Kidney (tissue), 13 donors: ENCODE measurements at regions not wholly inside any gene's neighbourhood (a gene's known extent, or its start where the extent isn't known, plus 50 kb on each side); places are given as distances from the start of the nearest gene placed in this dataset.

Experiments
- DNase-seq, 5 donors: peaks; one replicate each; pipeline ENCODE4 v3.0.0-alpha.2; 2013 to 2020
- FAIRE-seq: peaks from 2 replicates; lab custom pipeline; 2012; peaks lifted over from hg19 to GRCh38; lab: Jason Lieb, UNC
- H3K27ac ChIP-seq, 2 donors: one replicate each; pipeline ENCODE4 v1.7.0; 2013; ENCODE audit warnings: low read depth in 2 of 2, low read length in 2 of 2, inconsistent platforms in 1 of 2
- H3K27me3 ChIP-seq: one replicate; pipeline ENCODE4 v1.7.1; 2013; ENCODE audit warnings: low read length, inconsistent platforms; ENCODE audit not compliant: control insufficient read depth, insufficient read depth
- H3K36me3 ChIP-seq, 3 donors: one replicate each; pipeline versions ENCODE4 v1.7.0 to v1.7.1; 2013; ENCODE audit warnings: low read length in 3 of 3, control low read depth in 1 of 3, inconsistent platforms in 1 of 3; ENCODE audit not compliant: insufficient read depth in 3 of 3, control insufficient read depth in 2 of 3
- H3K4me1 ChIP-seq, 3 donors: one replicate each; pipeline versions ENCODE4 v1.7.0 to v1.7.1; 2013; ENCODE audit warnings: low read length in 3 of 3, inconsistent platforms in 1 of 3, low read depth in 1 of 3; ENCODE audit not compliant: control insufficient read depth in 2 of 3, insufficient read depth in 2 of 3
- H3K4me3 ChIP-seq, 3 donors: one replicate each; pipeline versions ENCODE4 v1.7.0 to v1.8.1; 2013; ENCODE audit warnings: low read length in 3 of 3, control low read depth in 1 of 3, inconsistent platforms in 1 of 3
- H3K9ac ChIP-seq, 3 donors: one replicate each; pipeline versions ENCODE4 v1.7.0 to v1.7.1; 2013; ENCODE audit warnings: low read length in 3 of 3, control low read depth in 1 of 3, inconsistent platforms in 1 of 3
- H3K9me3 ChIP-seq, 3 donors: one replicate each; pipeline versions ENCODE4 v1.7.0 to v1.7.1; 2013; ENCODE audit warnings: low read length in 3 of 3, control low read depth in 1 of 3, inconsistent platforms in 1 of 3; ENCODE audit not compliant: control insufficient read depth in 2 of 3, insufficient read depth in 1 of 3
- CTCF ChIP-seq: IDR thresholded peaks from 3 replicates; pipeline ENCODE4 v1.5.1; 2012; ENCODE audit warnings: mild to moderate bottlenecking, moderate library complexity, borderline replicate concordance; ENCODE audit not compliant: insufficient read depth; ENCODE audit errors: extremely low read depth
- intact Hi-C: fragments of 100-400 bp; cut with DNase I; formaldehyde crosslinking; loops from one replicate; pipeline ENCODE4 v1.11.1; 2022
- donor health status: control.
- donor health status: control.
- donor health status: control.
- donor health status: control.
- donor health status: control.
- donor health status: DM: yes; HTN: yes; CAD: no.
- donor health status: Normal renal cell carcinoma (clear cell type).

- intact Hi-C loops: no loop called here
- peaks cover 0 to 2% (median 0%) of the 10 kb centered on the region in 3 donors for H3K36me3 ChIP-seq
- H3K27ac ChIP-seq: no peak overlapping the region
- H3K4me3 ChIP-seq: no peak overlapping the region
- H3K9ac ChIP-seq: no peak overlapping the region
- H3K4me1 ChIP-seq: peaks cover 0 to 6% (median 0%) of the 10 kb centered on the region in 3 donors
- FAIRE-seq (no peak), DNase-seq (peak in 4 of 5 donors; percentile 48 to 72 (median 64))
- H3K27me3 ChIP-seq: no peaks in the 10 kb centered on the region
- H3K9me3 ChIP-seq: no peaks in the 10 kb centered on the region
- no peak for TF ChIP-seq CTCF
These were observed 155.1 kb upstream of the BLID start for GRCh38 chr11:122271137-122271536.

GRCh38 chr11:122270535-122270934 lies 154.5 kb upstream of the BLID start:
- Histone ChIP-seq H3K9ac (no peak overlapping the region), H3K4me1 (peaks cover 0 to 6% (median 0%) of the 10 kb centered on the region in 3 donors), H3K27me3 (no peaks in the 10 kb centered on the region), H3K9me3 (no peaks in the 10 kb centered on the region), H3K36me3 (peaks cover 0 to 2% (median 0%) of the 10 kb centered on the region in 3 donors), H3K27ac (no peak overlapping the region), H3K4me3 (no peak overlapping the region)
- no peak for DNase-seq
- intact Hi-C loops: no loop called here
- TF ChIP-seq CTCF: no peak
- no peak for FAIRE-seq

- Histone ChIP-seq H3K9ac (no peak overlapping the region), H3K9me3 (no peaks in the 10 kb centered on the region), H3K27ac (no peak overlapping the region), H3K27me3 (no peaks in the 10 kb centered on the region), H3K36me3 (peaks cover 0 to 2% (median 0%) of the 10 kb centered on the region in 3 donors), H3K4me3 (no peak overlapping the region), H3K4me1 (peaks cover 0 to 6% (median 0%) of the 10 kb centered on the region in 3 donors)
- FAIRE-seq: no peak
- no peak for DNase-seq
- intact Hi-C loops: no loop called here
- no peak for TF ChIP-seq CTCF
These were observed 153.8 kb upstream of the BLID start for GRCh38 chr11:122269824-122270223.

GRCh38 chr11:122268601-122269130 lies 152.7 kb upstream of the BLID start:
- Histone ChIP-seq H3K27ac (no peak overlapping the region), H3K9ac (no peak overlapping the region), H3K36me3 (no peaks in the 10 kb centered on the region), H3K4me3 (no peak overlapping the region), H3K27me3 (no peaks in the 10 kb centered on the region), H3K4me1 (peaks cover 0 to 6% (median 0%) of the 10 kb centered on the region in 3 donors), H3K9me3 (no peaks in the 10 kb centered on the region)
- no peak for DNase-seq
- intact Hi-C loops: no loop called here
- FAIRE-seq: no peak
- TF ChIP-seq CTCF: no peak
